ENCODE measurements at regions not wholly inside any gene's neighbourhood (a gene's known extent, or its start where the extent isn't known, plus 50 kb on each side); places are given as distances from the start of the nearest gene placed in this dataset.

DNA sequence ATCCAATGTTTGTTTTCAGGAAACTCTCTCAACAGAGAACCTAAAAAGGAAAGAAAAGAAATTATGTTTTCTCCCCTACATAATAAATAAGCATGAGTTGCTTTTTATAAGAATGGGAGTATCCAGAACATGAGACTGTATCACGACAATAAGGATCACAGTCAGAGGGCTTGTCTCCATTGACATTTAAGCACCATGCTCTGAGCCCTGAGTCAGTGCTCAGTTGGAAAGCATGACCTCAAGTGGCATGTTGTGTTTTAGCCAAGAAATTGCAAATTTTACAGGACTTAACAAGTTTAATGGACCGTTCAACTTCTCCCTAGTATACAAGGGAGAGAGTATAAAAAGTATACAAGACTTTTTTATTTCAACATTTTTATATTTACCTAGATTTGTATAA, 431.6 kb downstream of the GJA1 start:
- Histone ChIP-seq H3K36me3 (no peaks in the 10 kb centered on the region), H3K27me3 (no peaks in the 10 kb centered on the region), H3K9me3 (no peaks in the 10 kb centered on the region), H3K4me3 (no peak overlapping the region), H3K4me1 (no peaks in the 10 kb centered on the region), H3K27ac (no peak overlapping the region)
- DNase-seq (no peak), ATAC-seq (no peak)
- TF ChIP-seq, protein P1, sequence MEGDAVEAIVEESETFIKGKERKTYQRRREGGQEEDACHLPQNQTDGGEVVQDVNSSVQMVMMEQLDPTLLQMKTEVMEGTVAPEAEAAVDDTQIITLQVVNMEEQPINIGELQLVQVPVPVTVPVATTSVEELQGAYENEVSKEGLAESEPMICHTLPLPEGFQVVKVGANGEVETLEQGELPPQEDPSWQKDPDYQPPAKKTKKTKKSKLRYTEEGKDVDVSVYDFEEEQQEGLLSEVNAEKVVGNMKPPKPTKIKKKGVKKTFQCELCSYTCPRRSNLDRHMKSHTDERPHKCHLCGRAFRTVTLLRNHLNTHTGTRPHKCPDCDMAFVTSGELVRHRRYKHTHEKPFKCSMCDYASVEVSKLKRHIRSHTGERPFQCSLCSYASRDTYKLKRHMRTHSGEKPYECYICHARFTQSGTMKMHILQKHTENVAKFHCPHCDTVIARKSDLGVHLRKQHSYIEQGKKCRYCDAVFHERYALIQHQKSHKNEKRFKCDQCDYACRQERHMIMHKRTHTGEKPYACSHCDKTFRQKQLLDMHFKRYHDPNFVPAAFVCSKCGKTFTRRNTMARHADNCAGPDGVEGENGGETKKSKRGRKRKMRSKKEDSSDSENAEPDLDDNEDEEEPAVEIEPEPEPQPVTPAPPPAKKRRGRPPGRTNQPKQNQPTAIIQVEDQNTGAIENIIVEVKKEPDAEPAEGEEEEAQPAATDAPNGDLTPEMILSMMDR (IDR thresholded peaks at IDR 0.05), result no peak
- intact Hi-C loops (cut with DNase I), result no loop called here

DNA sequence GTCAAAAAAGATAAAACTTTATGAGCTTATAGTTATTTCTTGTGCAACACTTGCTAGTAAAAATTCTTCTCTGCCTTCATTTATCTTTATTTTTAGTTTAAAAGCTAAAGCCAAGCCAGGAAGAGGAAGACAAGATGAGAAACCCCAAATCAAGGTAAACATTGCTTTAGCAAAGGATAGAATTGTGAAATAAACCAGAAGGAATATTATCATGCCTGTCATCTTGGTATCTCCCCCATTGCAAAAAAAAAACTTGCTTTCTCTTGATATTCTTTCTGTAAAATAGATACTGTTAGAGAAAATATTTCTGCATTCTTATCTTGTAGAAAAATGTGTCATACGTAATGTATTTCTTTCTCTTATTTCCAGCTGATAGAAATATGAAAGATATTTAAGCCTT, 432.8 kb downstream of the GJA1 start:
- Histone ChIP-seq H3K27ac (no peak overlapping the region), H3K27me3 (no peaks in the 10 kb centered on the region), H3K4me3 (no peak overlapping the region), H3K9me3 (no peaks in the 10 kb centered on the region), H3K36me3 (no peaks in the 10 kb centered on the region), H3K4me1 (no peaks in the 10 kb centered on the region)
- TF ChIP-seq, protein P1 (IDR thresholded peaks at IDR 0.05), result no peak
- intact Hi-C loops (cut with DNase I), result no loop called here
- ATAC-seq, result no peak
- no peak for DNase-seq

GRCh38 chr6:121873595-121873994, 438.1 kb downstream of the GJA1 start:
- TF ChIP-seq, protein P1 (IDR thresholded peaks at IDR 0.05), result no peak
- intact Hi-C loops (cut with DNase I), result no loop called here
- Histone ChIP-seq H3K36me3 (no peaks in the 10 kb centered on the region), H3K4me1 (no peaks in the 10 kb centered on the region), H3K9me3 (peaks cover 0 to 5% of the 10 kb centered on the region in 2 donors), H3K4me3 (no peak overlapping the region), H3K27ac (no peak overlapping the region), H3K27me3 (no peaks in the 10 kb centered on the region)
- no peak for ATAC-seq
- no peak for DNase-seq

DNA sequence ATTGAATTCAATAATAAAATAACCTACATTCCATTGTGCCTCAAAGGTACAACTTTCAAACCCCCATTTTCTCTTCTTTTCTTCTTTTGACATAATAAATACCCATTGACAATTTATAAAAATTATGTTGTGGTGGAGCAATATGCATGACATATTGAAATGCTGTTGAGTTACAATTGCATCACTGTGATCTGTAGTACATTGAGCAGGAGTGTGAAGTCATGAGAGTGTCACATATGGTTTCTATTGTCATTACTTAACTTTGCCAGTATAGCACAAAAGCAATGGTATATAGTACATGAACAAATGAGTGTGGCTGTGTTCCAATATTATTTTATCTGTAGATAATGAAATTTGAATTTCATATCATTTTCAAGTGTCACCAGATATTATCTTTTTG, 441.3 kb downstream of the GJA1 start:
- no peak overlapping the region for H3K4me3 ChIP-seq
- intact Hi-C loops (cut with DNase I), result no loop called here
- TF ChIP-seq, protein P1 (IDR thresholded peaks at IDR 0.05), result no peak
- DNase-seq (no peak), ATAC-seq (no peak)
- H3K27me3 ChIP-seq, result no peaks in the 10 kb centered on the region
- peaks cover 0 to 5% of the 10 kb centered on the region in 2 donors for H3K9me3 ChIP-seq
- H3K4me1 ChIP-seq, result no peaks in the 10 kb centered on the region
- no peak overlapping the region for H3K27ac ChIP-seq
- H3K36me3 ChIP-seq, result no peaks in the 10 kb centered on the region

DNA sequence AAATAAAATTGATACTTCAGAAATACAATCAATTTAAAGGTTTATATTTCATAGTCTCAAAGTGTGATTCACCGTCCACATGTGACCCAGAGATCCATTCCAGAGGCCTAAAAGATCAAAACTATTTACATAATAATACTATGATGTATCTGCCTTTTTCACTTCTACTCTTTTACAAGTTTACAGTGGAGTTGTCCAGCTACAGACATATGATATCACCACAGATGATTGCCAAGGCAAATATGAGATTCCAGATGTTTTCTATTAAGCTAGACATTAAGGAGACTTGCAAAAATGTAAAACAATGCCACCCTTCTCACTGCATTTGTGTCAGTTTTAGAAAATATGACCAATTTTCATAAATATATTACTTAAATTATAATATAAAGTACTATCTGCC, 443.7 kb downstream of the GJA1 start:
- H3K27me3 ChIP-seq, result no peaks in the 10 kb centered on the region
- intact Hi-C loops (cut with DNase I), result no loop called here
- no peak for ATAC-seq

More for the DNA sequence above, 443.7 kb downstream of the GJA1 start:
- TF ChIP-seq, protein P1 (IDR thresholded peaks at IDR 0.05), result no peak
- no peak for DNase-seq
- Histone ChIP-seq H3K36me3 (no peaks in the 10 kb centered on the region), H3K4me3 (no peak overlapping the region), H3K4me1 (no peaks in the 10 kb centered on the region), H3K27ac (no peak overlapping the region), H3K9me3 (peaks cover 0 to 5% of the 10 kb centered on the region in 2 donors)

Measured in left lung (tissue), 4 donors.